ENCODE measurements at regions not wholly inside any gene's neighbourhood (a gene's known extent, or its start where the extent isn't known, plus 50 kb on each side); places are given as distances from the start of the nearest gene placed in this dataset.
"Not testable (repeated sequence)": the region's sequence is repeated elsewhere in the genome, so short reads cannot be mapped to it uniquely, and the experiment has no call there.

DNA sequence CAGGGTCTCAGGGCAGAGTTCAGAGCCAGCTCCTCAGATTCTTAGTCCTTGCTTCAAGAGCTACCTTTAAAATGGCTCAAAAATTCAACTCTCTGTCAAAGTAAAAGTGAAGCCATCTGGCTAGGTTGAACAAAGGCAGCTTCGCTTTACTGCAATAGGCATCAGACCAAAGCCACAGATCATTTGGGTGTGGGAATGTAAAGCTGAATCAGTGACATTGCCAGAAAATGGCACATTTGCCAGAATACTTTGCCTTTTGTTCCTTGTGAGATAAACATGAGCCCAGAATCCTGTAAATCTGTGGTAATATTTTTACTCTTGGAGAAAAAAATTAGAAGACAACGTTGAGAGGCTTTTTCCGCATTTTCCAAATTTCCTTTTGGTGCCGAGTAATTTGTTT is 210.5 kb downstream of the PALM2AKAP2 start:
- no peaks in the 10 kb centered on the region for H3K36me3 ChIP-seq (ENCODE audit: insufficient read depth, low read length)
- TF ChIP-seq FOXP2 (optimal IDR thresholded peaks at IDR 0.05; ENCODE audit: control extremely low read depth, extremely low read length, insufficient read depth) (no peak), EZH2 (IDR thresholded peaks at IDR 0.05) (no peak)
- H3K9me3 ChIP-seq (ENCODE audit: low read depth, low read length) = no peaks in the 10 kb centered on the region
- no peak overlapping the region for H3K4me3 ChIP-seq
- H3K27ac ChIP-seq = no peak overlapping the region
- DNase-seq (ENCODE audit: low read depth, low spot score) = no peak
- no peak overlapping the region for H3K9ac ChIP-seq (ENCODE audit: insufficient read length)

DNA sequence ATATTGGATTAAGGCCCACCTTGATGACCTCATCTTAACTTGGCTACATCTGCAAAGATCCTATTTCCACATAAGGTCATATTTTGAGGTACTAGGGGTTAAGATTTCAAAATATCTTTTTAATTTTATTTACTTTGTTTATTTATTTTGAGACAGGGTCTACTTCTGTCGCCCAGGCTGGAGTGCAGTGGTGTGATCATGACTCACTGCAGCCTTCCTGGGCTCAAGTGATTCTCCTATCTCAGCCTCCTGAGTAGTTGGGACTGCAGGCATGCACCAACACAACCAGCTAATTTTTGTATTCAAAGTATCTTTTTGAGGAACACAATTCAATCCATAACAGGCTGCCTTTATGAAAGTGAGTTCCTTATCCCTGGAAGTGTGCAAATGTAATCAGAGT is 212.3 kb downstream of the PALM2AKAP2 start:
- TF ChIP-seq POLR2AphosphoS5 (IDR thresholded peaks at IDR 0.05; ENCODE audit: borderline replicate concordance, low read depth, low read length) (no peak), FOXP2 (optimal IDR thresholded peaks at IDR 0.05; ENCODE audit: control extremely low read depth, extremely low read length, insufficient read depth) (no peak), EZH2 (IDR thresholded peaks at IDR 0.05) (no peak)
- no peak overlapping the region for H3K27ac ChIP-seq
- no peaks in the 10 kb centered on the region for H3K9me3 ChIP-seq (ENCODE audit: low read depth, low read length)
- no peak overlapping the region for H3K9ac ChIP-seq (ENCODE audit: insufficient read length)
- DNase-seq (ENCODE audit: low read depth, low spot score) = no peak
- no peak overlapping the region for H3K4me3 ChIP-seq
- H3K36me3 ChIP-seq (ENCODE audit: insufficient read depth, low read length) = no peaks in the 10 kb centered on the region

DNA sequence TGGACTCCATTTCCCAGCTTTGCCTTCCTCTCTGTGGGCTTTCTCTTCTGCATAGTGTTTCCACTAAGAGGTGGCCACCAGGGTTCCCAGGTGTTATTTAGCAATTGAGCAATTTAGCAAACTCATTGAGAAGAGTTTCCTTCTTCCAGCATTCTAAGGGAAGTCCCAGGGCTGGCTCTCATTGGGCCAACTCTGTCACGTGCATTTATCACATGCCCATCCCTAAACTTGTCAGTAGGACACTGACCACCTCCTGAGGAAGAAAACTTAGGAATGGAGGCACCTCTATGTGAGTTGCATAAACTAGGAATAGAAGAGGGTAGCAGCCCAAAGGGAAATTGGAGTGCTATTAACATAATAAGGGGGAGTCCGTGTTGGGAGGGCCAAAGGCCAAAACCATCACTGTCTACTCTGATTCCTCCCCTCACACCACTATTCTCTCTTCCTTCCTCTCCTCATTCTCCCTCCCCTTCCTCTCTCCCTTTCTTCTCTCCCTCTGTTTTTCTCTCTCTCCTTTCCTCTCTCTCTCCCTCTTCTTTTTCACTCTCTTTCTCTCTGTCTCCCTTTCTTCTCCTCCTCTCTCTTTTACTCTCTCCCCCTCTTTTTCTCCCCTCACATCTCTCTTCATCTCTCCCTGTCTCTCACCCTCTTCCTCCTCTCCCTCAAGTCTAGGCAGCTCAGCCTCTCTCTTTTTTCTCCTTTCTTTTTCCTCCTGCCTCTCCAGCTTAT is 213.4 kb downstream of the PALM2AKAP2 start:
- no peak for TF ChIP-seq FOXP2 (optimal IDR thresholded peaks at IDR 0.05; ENCODE audit: control extremely low read depth, extremely low read length, insufficient read depth)
- TF ChIP-seq EZH2 (IDR thresholded peaks at IDR 0.05) = no peak
- Histone ChIP-seq H3K36me3 (ENCODE audit: insufficient read depth, low read length) (no peaks in the 10 kb centered on the region), H3K4me3 (no peak overlapping the region), H3K27ac (no peak overlapping the region), H3K9ac (ENCODE audit: insufficient read length) (no peak overlapping the region), H3K9me3 (ENCODE audit: low read depth, low read length) (no peaks in the 10 kb centered on the region)
- no peak for DNase-seq (ENCODE audit: low read depth, low spot score)

DNA sequence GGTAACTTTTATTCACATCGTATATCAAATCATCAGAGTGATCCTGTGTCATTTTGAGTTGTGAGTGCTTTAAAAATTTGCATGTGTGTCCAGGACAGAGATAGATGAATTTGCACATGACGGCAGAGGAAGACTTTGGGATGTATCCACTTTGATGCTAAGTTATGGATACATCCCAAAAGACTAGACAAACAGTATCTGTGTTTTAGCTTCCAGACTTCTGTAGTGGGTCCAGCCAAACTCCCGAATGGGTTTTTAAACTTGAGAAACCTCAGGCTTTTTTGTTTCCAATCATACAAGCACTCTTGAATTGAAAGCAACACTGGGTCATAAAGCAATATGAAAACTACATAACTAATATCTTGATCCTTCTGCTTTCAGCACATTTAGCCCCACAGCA is 213.8 kb downstream of the C9orf152 start:
- no peak overlapping the region for H3K9ac ChIP-seq (ENCODE audit: insufficient read length)
- no peak for DNase-seq (ENCODE audit: low read depth, low spot score)

DNA sequence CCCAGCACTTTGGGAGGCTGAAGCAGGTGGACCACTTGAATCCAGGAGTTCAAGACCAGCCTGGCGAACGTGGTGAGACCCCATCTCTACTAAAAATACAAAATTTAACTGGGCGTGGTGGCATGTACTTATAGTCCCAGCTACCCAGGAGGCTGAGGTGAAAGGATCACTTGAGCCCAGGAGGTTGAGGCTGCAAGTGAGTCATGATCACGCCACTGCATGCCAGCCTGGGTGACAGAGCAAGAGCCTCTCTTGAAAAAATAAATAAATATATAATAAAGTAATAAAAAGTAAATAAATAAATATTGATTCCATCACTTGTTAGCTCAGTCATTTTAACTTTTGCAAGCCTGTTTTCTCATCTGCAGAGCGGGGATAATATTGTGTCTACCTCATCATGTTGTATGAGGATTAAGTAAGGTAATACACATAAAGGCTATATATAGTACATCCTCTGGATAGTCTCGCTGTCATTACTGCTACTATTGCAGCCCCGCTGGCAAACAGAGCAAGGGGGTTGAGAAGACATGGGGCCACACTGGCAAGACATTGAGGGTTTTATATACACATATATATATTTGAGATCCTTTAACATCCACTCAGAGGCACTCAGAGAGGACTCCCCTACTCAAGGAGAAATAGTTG is 210.9 kb downstream of the C9orf152 start:
- Histone ChIP-seq H3K4me3 (no peak overlapping the region), H3K27ac (no peak overlapping the region), H3K9me3 (ENCODE audit: low read depth, low read length) (no peaks in the 10 kb centered on the region), H3K9ac (ENCODE audit: insufficient read length) (no peak overlapping the region), H3K36me3 (ENCODE audit: insufficient read depth, low read length) (no peaks in the 10 kb centered on the region)
- TF ChIP-seq FOXP2 (optimal IDR thresholded peaks at IDR 0.05; ENCODE audit: control extremely low read depth, extremely low read length, insufficient read depth) (no peak), POLR2AphosphoS5 (IDR thresholded peaks at IDR 0.05; ENCODE audit: borderline replicate concordance, low read depth, low read length) (no peak), EZH2 (IDR thresholded peaks at IDR 0.05) (no peak)
- no peak for DNase-seq (ENCODE audit: low read depth, low spot score)

More for the DNA sequence above, 213.8 kb downstream of the C9orf152 start:
- H3K4me3 ChIP-seq = no peak overlapping the region
- H3K36me3 ChIP-seq (ENCODE audit: insufficient read depth, low read length) = no peaks in the 10 kb centered on the region
- no peaks in the 10 kb centered on the region for H3K9me3 ChIP-seq (ENCODE audit: low read depth, low read length)
- no peak overlapping the region for H3K27ac ChIP-seq
- no peak for TF ChIP-seq EZH2 (IDR thresholded peaks at IDR 0.05)

DNA sequence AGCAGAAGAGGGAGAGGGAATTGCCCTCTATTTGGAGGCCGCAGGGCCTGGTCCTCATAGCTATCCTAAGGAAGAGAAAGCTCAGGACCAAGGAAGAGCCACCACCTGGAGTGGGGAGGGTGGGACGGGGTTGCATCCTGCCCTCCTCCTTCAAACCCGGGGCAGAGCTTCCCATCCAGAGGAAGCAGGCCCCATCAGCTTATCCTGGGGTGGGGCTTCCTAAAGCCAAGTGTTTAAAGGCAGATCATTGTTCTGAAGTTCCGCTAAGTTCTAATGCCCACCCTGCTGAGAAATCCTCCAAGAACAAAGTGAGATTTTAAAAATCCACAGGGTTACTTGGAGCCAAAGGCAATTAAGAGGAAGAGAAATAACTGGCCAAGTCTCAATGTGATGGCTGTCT is 210.3 kb downstream of the C9orf152 start:
- no peak overlapping the region for H3K9ac ChIP-seq (ENCODE audit: insufficient read length)
- no peak overlapping the region for H3K27ac ChIP-seq
- no peaks in the 10 kb centered on the region for H3K36me3 ChIP-seq (ENCODE audit: insufficient read depth, low read length)
- no peak overlapping the region for H3K4me3 ChIP-seq
- no peaks in the 10 kb centered on the region for H3K9me3 ChIP-seq (ENCODE audit: low read depth, low read length)
- TF ChIP-seq FOXP2 (optimal IDR thresholded peaks at IDR 0.05; ENCODE audit: control extremely low read depth, extremely low read length, insufficient read depth) (no peak), EZH2 (IDR thresholded peaks at IDR 0.05) (no peak), POLR2AphosphoS5 (IDR thresholded peaks at IDR 0.05; ENCODE audit: borderline replicate concordance, low read depth, low read length) (no peak)
- DNase-seq (ENCODE audit: low read depth, low spot score) = no peak

DNA sequence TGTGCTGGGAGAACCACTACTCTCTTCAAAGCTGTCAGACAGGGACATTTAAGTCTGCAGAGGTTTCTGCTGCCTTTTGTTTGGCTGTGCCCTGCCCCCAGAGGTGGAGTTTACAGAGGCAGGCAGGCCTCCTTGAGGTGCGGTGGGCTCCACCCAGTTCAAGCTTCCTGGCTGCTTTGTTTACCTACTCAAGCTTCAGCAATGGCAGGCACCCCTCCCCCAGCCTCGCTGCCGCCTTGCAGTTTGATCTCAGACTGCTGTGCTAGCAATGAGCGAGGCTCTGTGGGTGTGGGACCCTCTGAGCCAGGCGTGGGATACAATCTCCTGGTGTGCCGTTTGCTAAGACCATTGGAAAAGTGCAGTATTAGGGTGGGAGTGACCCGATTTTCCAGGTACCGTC is 202.4 kb downstream of the C9orf152 start:
- not testable (repeated sequence) for H3K9ac ChIP-seq (ENCODE audit: insufficient read length); H3K36me3 ChIP-seq (ENCODE audit: insufficient read depth, low read length); H3K4me3 ChIP-seq; H3K27ac ChIP-seq; H3K9me3 ChIP-seq (ENCODE audit: low read depth, low read length); DNase-seq (ENCODE audit: low read depth, low spot score)

DNA sequence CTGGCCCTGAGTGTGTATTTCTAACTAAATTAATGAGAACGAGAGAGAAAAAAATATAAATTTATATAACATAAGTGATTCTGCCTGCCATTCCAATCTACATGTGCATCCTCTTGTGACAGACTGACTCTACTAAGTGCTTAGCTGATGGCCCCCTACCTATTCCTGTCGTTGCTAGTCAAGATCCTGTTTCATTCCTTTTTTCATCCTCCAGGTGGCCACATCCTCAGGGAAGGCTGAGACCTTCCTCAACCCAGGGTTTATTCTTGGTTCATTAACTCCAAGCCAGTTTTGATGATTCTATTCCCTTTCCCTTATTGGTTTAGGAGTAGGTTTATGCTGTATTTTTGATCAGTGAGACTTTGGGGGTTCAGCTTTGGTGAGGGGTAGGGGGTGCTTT is 201.3 kb downstream of the C9orf152 start:
- no peaks in the 10 kb centered on the region for H3K9me3 ChIP-seq (ENCODE audit: low read depth, low read length)
- H3K4me3 ChIP-seq = no peak overlapping the region
- no peak overlapping the region for H3K27ac ChIP-seq
- TF ChIP-seq FOXP2 (optimal IDR thresholded peaks at IDR 0.05; ENCODE audit: control extremely low read depth, extremely low read length, insufficient read depth) (no peak), POLR2AphosphoS5 (IDR thresholded peaks at IDR 0.05; ENCODE audit: borderline replicate concordance, low read depth, low read length) (no peak), EZH2 (IDR thresholded peaks at IDR 0.05) (no peak)
- no peaks in the 10 kb centered on the region for H3K36me3 ChIP-seq (ENCODE audit: insufficient read depth, low read length)
- H3K9ac ChIP-seq (ENCODE audit: insufficient read length) = no peak overlapping the region
- no peak for DNase-seq (ENCODE audit: low read depth, low spot score)
